HFF-Myc (cell line): ENCODE measurements at regions not wholly inside any gene's neighbourhood (a gene's known extent, or its start where the extent isn't known, plus 50 kb on each side); places are given as distances from the start of the nearest gene placed in this dataset.

Experiments used
- DNase-seq: peaks from one replicate; pipeline ENCODE4 v3.0.0-alpha.2; 2011; ENCODE audit warnings: low read depth; ENCODE audit errors: extremely low read depth
- H3K4me3 ChIP-seq: replicated peaks from 2 replicates; pipeline ENCODE4 v1.5.1; 2011; ENCODE audit warnings: low read depth, mild to moderate bottlenecking, control low read depth, low read length
- CTCF ChIP-seq: IDR thresholded peaks from 2 replicates; pipeline ENCODE4 v1.5.1; 2012; ENCODE audit warnings: mild to moderate bottlenecking, low read depth, low read length, control low read depth; ENCODE audit errors: missing control alignments

DNA sequence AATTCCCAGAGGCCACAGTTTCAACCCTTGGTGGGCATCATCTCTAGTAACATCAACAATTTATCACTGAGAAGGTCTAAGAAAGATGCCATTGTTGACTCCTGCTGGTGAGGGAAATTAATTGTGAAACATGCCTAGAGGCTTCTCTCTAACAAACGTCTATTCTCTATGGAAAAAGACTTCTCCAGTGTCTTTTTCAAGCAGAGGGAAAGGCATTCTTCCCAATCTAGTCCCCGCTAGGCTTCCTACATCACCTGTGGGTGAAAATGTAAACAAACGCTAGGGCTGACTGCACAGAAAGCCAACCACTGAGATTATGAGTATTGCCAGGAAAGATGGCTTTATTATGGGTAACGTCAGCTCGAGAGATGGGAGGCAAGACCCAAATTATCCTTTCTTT is 677.4 kb downstream of the NCAM2 start:
- H3K4me3 ChIP-seq = no peak overlapping the region
- TF ChIP-seq CTCF = no peak
- DNase-seq = no peak

DNA sequence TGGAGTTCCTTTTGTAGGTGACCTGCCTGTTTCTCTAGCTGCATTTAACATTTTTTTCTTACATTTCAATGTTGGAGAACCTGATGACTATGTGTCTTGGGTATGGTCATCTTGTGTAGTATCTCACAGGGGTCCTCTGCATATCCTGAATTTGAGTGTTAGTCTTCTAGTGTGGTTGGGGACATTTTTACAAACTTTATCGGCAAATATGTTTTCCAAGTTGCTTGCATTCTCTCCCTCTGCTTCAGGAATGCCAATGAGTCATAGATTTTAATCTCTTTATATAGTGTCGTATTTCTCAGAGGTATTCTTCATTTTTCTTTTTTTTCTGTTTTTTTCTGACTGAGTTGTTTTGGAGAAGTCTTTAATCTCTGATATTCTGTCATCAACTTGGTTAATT is 684.0 kb downstream of the NCAM2 start:
- H3K4me3 ChIP-seq = no peak overlapping the region
- TF ChIP-seq CTCF = no peak
- DNase-seq = peak; percentile 12

- no peak for DNase-seq
- TF ChIP-seq CTCF = peak; percentile 56
- no peak overlapping the region for H3K4me3 ChIP-seq
Measured at GRCh38 chr21:21688889-21689288, 690.7 kb downstream of the NCAM2 start.

DNA sequence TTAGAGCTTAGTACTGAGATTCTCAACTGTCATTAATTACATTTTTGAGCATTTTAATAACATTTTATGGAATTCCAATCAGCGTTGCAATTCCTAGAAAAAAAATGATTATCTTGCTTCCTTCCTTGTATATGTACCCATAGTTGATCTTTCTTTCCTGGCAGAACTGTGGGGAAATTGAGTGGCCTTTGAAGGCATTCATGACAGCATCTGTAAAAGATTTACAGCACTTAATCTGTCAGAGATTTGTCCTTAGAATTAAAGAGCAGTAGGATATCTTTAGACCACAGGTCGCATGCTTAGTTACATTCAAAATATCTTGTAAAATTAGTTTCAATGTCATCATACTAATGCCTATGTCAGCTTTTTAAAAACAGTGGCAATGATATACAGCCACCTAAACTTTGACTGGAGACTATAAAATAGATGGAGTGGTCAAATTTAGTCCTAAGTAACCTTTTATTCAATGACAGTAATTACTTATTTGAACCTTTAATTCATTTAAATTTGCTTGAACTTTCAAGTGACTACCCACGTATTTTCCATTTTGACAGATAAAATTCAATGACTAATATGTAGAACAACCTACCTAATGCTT is 692.0 kb downstream of the NCAM2 start:
- TF ChIP-seq CTCF = no peak
- H3K4me3 ChIP-seq = no peak overlapping the region
- no peak for DNase-seq

- no peak for DNase-seq
- H3K4me3 ChIP-seq = no peak overlapping the region
- no peak for TF ChIP-seq CTCF
Measured at GRCh38 chr21:21712748-21713520, 714.7 kb downstream of the NCAM2 start.

DNA sequence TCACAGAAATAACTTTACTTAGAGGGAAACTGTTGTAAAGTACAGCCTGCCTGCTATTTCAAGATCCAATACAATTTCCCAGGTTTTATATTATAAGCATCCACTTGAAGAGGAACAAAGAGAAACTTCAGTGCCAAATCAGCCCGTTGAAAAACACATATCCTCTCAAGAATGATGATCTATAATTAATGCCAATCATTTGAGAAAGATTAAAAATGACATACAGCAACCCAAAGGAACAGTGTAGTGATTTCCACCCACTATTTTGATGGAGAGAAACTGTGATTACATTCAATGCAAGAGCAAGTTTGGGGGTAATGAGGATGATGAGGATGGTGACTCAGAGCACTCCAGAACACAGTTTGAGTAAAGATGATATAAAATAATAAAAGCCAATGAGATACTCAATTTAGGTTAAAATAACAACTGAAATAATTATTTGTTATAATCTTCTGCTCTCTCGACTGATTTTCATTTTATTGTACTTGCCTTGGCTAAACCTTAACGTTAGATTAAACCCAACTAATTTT is 715.5 kb downstream of the NCAM2 start:
- no peak overlapping the region for H3K4me3 ChIP-seq
- TF ChIP-seq CTCF = no peak

DNA sequence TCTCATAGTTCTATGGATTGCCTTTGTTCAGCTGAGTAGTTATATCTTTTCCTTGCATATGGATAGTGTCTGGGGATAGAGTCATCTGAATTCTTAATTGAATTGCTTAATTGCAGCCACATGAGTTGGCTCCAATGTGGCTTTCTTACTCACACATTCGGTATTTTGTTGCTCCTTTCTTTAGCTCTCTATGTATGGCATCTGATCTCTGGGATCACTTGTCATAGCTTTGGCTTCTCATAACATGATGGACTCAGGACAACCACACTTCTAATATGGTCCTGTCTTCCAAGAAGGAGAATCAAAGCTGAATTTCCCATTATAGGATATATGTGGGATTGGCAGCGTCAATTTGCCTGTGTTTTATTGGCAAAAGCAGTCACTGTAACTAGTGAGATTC is 716.2 kb downstream of the NCAM2 start:
- peak; percentile 30 for DNase-seq
- H3K4me3 ChIP-seq = no peak overlapping the region
- TF ChIP-seq CTCF = no peak

More for the DNA sequence above, 715.5 kb downstream of the NCAM2 start:
- DNase-seq = no peak
